OCI-LY3 (cell line): ENCODE measurements at regions not wholly inside any gene's neighbourhood (a gene's known extent, or its start where the extent isn't known, plus 50 kb on each side); places are given as distances from the start of the nearest gene placed in this dataset.

ENCODE experiments used
- EZH2phosphoT487 ChIP-seq: fragments of 200-600 bp; shearing (Covaris generic); IDR thresholded peaks from 2 replicates; pipeline ENCODE4 v1.6.1; 2018; ENCODE audit warnings: antibody characterized with exemption, mixed run types, low read depth
- TF ChIP-seq, protein P1 (sequence below): fragments of 200-600, 300-600 bp; sonication (generic); IDR thresholded peaks from 2 replicates; pipeline ENCODE4 v1.5.1; 2014; ENCODE audit warnings: antibody characterized with exemption, low read length, low read depth

GRCh38 chr10:8705415-8705814 lies 650.9 kb downstream of the GATA3 start:
- TF ChIP-seq, protein P1, sequence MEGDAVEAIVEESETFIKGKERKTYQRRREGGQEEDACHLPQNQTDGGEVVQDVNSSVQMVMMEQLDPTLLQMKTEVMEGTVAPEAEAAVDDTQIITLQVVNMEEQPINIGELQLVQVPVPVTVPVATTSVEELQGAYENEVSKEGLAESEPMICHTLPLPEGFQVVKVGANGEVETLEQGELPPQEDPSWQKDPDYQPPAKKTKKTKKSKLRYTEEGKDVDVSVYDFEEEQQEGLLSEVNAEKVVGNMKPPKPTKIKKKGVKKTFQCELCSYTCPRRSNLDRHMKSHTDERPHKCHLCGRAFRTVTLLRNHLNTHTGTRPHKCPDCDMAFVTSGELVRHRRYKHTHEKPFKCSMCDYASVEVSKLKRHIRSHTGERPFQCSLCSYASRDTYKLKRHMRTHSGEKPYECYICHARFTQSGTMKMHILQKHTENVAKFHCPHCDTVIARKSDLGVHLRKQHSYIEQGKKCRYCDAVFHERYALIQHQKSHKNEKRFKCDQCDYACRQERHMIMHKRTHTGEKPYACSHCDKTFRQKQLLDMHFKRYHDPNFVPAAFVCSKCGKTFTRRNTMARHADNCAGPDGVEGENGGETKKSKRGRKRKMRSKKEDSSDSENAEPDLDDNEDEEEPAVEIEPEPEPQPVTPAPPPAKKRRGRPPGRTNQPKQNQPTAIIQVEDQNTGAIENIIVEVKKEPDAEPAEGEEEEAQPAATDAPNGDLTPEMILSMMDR = no peak
- TF ChIP-seq EZH2phosphoT487 = no peak
